GM12878 (cell line): ENCODE measurements at regions not wholly inside any gene's neighbourhood (a gene's known extent, or its start where the extent isn't known, plus 50 kb on each side); places are given as distances from the start of the nearest gene placed in this dataset.

Experiments used
- ATAC-seq: fragments of 200-7000 bp; cut with Tn5 transposase; 3 replicates; pipeline ENCODE4 v1.9.1; 2020; ENCODE audit warnings: mild to moderate bottlenecking, moderate library complexity
- BruUV-seq: library from RNA; stranded (reverse); fragments of 400-500 nt; replicated peaks from 2 replicates; lab custom pipeline; 2021; lab: Mats Ljungman, UMichigan
- CTCF ChIA-PET: fragments of 300-600 bp; sonication (Branson Sonifier 250); formaldehyde crosslinking; extraction: SDS; loops from one replicate; lab custom pipeline; 2021; ENCODE audit warnings: inconsistent platforms; lab: Yijun Ruan, JAX
- POLR2A ChIA-PET: fragments of 350-600 bp; formaldehyde crosslinking; extraction: SDS; loops from one replicate; lab custom pipeline; 2021; ENCODE audit warnings: inconsistent platforms; lab: Charles Lee
- RAD21 ChIA-PET: fragments of 300-600 bp; sonication (Branson Sonifier 250); formaldehyde crosslinking; loops from one replicate; lab custom pipeline; 2023; ENCODE audit warnings: antibody characterized with exemption; ENCODE audit not compliant: unreplicated experiment; lab: Charles Lee
- SMC1A ChIA-PET: fragments of 300-600 bp; sonication (Branson Sonifier 250); formaldehyde crosslinking; loops from one replicate; lab custom pipeline; 2023; ENCODE audit not compliant: unreplicated experiment, uncharacterized antibody; lab: Charles Lee
- DNase-seq: peaks from one replicate; pipeline ENCODE4 v3.0.0-alpha.2; 2011; ENCODE audit warnings: low read depth, low spot score
- FAIRE-seq: peaks from 3 replicates; lab custom pipeline; 2011; peaks lifted over from hg19 to GRCh38; lab: Jason Lieb, UNC
- H2AFZ ChIP-seq: 2 replicates; pipeline ENCODE4 v1.6.0; 2011; ENCODE audit warnings: low read depth, low read length, control low read depth; ENCODE audit not compliant: control insufficient read depth
- H3K27ac ChIP-seq: 2 replicates; pipeline ENCODE4 v1.5.1; 2011; ENCODE audit warnings: control low read depth; ENCODE audit not compliant: control insufficient read depth, insufficient read depth
- H3K27me3 ChIP-seq, 2 experiments: replicated peaks in 1 of 2; 2 replicates each; pipeline versions ENCODE4 v1.6.0 to v1.6.1; 2011; ENCODE audit warnings: low read length in 1 of 2; ENCODE audit not compliant: control insufficient read depth in 2 of 2, insufficient read depth in 2 of 2
- H3K36me3 ChIP-seq, 2 experiments: 2 replicates each; pipeline ENCODE4 v1.5.1; 2011; ENCODE audit warnings: low read length in 1 of 2; ENCODE audit not compliant: control insufficient read depth in 2 of 2, insufficient read depth in 2 of 2
- H3K4me1 ChIP-seq: 2 replicates; pipeline ENCODE4 v1.6.1; 2011; ENCODE audit warnings: mild to moderate bottlenecking, low read length, moderate library complexity, mixed read lengths; ENCODE audit not compliant: control insufficient read depth, insufficient read depth
- H3K4me2 ChIP-seq: 2 replicates; pipeline ENCODE4 v1.6.0; 2011; ENCODE audit warnings: control low read depth; ENCODE audit not compliant: control insufficient read depth, insufficient read depth
- H3K4me3 ChIP-seq: fragments of 200-600 bp; sonication (generic); 2 replicates; pipeline ENCODE4 v1.5.1; 2016
- H3K79me2 ChIP-seq: 2 replicates; pipeline ENCODE4 v1.6.0; 2011; ENCODE audit warnings: low read length; ENCODE audit not compliant: control insufficient read depth, insufficient read depth
- H3K9ac ChIP-seq: 2 replicates; pipeline ENCODE4 v1.8.0; 2011; ENCODE audit warnings: low read length, control low read depth, mixed read lengths; ENCODE audit not compliant: control insufficient read depth, insufficient read depth
- H3K9me3 ChIP-seq: replicated peaks from 3 replicates; pipeline ENCODE4 v1.5.1; 2011; ENCODE audit warnings: mild to moderate bottlenecking, low read length; ENCODE audit not compliant: control insufficient read depth, insufficient read depth
- H4K20me1 ChIP-seq: 2 replicates; pipeline ENCODE4 v1.6.0; 2011; ENCODE audit not compliant: control insufficient read depth, insufficient read depth
- KDM1A ChIP-seq: fragments of 200-600 bp; sonication (generic); IDR thresholded peaks from 2 replicates; pipeline ENCODE4 v1.6.1; 2016; ENCODE audit warnings: borderline replicate concordance
- PAX8 ChIP-seq: fragments of 450-650 bp; IDR thresholded peaks from 2 replicates; pipeline ENCODE4 v1.6.1; 2017; ENCODE audit warnings: mild to moderate bottlenecking, moderate library complexity
- ZNF207 ChIP-seq: fragments of 450-650 bp; IDR thresholded peaks from 2 replicates; pipeline ENCODE4 v1.6.1; 2014; ENCODE audit warnings: antibody characterized with exemption, mild to moderate bottlenecking, borderline replicate concordance
- ZZZ3 ChIP-seq: IDR thresholded peaks from 2 replicates; pipeline ENCODE4 v1.6.1; 2011; ENCODE audit warnings: low read depth; ENCODE audit not compliant: control insufficient read depth, insufficient read length
- WGBS: methylation state at CpG from one replicate; pipeline ENCODE4 v1.1.6; 2016; ENCODE audit warnings: low lambda C conversion rate; ENCODE audit not compliant: insufficient replicate concordance, insufficient coverage; ENCODE audit errors: missing lambda C conversion rate; 5-methylcytosine and 5-hydroxymethylcytosine counted together
- in situ Hi-C: fragments of 300-500 bp; cut with MboI; formaldehyde crosslinking; loops from 9 replicates; pipeline ENCODE4 v1.14.3; 2018; ENCODE audit warnings: mixed read lengths
- intact Hi-C: fragments of 100-400 bp; cut with micrococcal nuclease; formaldehyde crosslinking; loops from one replicate; pipeline ENCODE4 v1.14.2; 2022; ENCODE audit not compliant: unreplicated experiment
- TF ChIP-seq, protein P1 (sequence below), 3 experiments: IDR thresholded peaks in 2 of 3; conservative IDR thresholded peaks in 1 of 3; 2 replicates each; pipeline ENCODE4 v1.5.1; 2011; ENCODE audit warnings: low read depth in 3 of 3, low read length in 3 of 3, mild to moderate bottlenecking in 3 of 3, control low read depth in 2 of 3, moderate library complexity in 2 of 3, inconsistent platforms in 1 of 3, mixed read lengths in 1 of 3; ENCODE audit not compliant: control insufficient read depth in 2 of 3, insufficient read depth in 1 of 3; ENCODE audit errors: extremely low read depth in 1 of 3
- TF ChIP-seq, protein P2 (sequence below): IDR thresholded peaks from 2 replicates; pipeline ENCODE4 v1.6.1; 2012; ENCODE audit warnings: low read length, inconsistent platforms

DNA sequence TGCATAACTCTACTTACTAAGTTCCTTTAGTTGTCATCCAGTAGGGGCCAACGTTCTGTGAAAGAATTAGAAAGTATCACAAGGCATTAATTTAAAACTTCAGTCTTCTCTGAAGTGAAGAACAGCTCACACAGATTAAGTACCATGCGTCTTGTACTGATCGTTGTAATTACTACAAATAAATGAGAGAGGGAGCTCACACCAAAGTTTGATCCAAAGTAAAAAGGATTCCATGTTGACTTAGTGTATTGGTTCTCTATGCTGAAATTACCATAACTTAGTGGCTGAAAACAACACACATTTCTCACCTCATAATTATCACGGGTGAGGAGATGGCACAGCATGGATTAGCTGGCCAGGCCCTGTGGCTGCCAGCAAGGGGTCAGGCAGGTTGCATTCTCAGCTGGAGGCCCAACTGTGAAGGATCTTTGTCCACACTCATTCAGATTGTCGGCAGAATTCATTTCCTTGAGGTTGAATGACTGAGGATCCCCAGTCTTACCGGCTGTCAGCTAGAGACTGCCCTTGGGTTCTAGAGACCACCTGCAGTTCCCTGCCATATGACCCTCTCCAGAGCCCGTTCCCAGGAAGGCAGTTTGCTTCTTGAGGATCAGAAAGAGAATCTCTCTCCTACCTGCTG is 169.1 kb downstream of the YTHDC2 start:
- H3K9me3 ChIP-seq = no peaks in the 10 kb centered on the region
- no peaks in the 10 kb centered on the region; a peak in 1 of 4 replicates for H3K27me3 ChIP-seq
- in situ Hi-C loops = loop anchor here (5.0 to 25.0 kb wide), 2 partner anchors 630 to 765 kb away; no protein-coding TSS in a partner anchor
- ATAC-seq = peak; percentile 72
- no peak for TF ChIP-seq KDM1A
- no peak for TF ChIP-seq PAX8
- TF ChIP-seq ZZZ3 = no peak
- TF ChIP-seq ZNF207 = no peak
- TF ChIP-seq, protein P1, sequence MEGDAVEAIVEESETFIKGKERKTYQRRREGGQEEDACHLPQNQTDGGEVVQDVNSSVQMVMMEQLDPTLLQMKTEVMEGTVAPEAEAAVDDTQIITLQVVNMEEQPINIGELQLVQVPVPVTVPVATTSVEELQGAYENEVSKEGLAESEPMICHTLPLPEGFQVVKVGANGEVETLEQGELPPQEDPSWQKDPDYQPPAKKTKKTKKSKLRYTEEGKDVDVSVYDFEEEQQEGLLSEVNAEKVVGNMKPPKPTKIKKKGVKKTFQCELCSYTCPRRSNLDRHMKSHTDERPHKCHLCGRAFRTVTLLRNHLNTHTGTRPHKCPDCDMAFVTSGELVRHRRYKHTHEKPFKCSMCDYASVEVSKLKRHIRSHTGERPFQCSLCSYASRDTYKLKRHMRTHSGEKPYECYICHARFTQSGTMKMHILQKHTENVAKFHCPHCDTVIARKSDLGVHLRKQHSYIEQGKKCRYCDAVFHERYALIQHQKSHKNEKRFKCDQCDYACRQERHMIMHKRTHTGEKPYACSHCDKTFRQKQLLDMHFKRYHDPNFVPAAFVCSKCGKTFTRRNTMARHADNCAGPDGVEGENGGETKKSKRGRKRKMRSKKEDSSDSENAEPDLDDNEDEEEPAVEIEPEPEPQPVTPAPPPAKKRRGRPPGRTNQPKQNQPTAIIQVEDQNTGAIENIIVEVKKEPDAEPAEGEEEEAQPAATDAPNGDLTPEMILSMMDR (IDR thresholded peaks at IDR 0.05 in 2 of 3, conservative IDR thresholded peaks at IDR 0.05 in 1 of 3; ENCODE audit: control insufficient read depth in 2 of 3, extremely low read depth in 1 of 3, insufficient read depth in 1 of 3, low read depth in 3 of 3, low read length in 3 of 3) = peak in 1 of 3 experiments; percentile 9; a peak in 2 of 6 replicates
- TF ChIP-seq, protein P2, sequence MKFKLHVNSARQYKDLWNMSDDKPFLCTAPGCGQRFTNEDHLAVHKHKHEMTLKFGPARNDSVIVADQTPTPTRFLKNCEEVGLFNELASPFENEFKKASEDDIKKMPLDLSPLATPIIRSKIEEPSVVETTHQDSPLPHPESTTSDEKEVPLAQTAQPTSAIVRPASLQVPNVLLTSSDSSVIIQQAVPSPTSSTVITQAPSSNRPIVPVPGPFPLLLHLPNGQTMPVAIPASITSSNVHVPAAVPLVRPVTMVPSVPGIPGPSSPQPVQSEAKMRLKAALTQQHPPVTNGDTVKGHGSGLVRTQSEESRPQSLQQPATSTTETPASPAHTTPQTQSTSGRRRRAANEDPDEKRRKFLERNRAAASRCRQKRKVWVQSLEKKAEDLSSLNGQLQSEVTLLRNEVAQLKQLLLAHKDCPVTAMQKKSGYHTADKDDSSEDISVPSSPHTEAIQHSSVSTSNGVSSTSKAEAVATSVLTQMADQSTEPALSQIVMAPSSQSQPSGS = no peak
- TF ChIP-seq, all 136 proteins: peak for 1
- FAIRE-seq (no peak), DNase-seq (no peak)
- no peaks in the 10 kb centered on the region for H3K79me2 ChIP-seq
- ChIA-PET RAD21 (interaction anchor here (1.3 to 1.7 kb wide), 2 partner anchors 673 to 1386 kb away, joined by 4 read pairs; no protein-coding TSS in a partner anchor), SMC1A (interaction anchor here (0.7 to 1.5 kb wide), 4 partner anchors 25 to 124 kb away, joined by 3 to 4 read pairs (median 3); no protein-coding TSS in a partner anchor), POLR2A (interaction anchor here (0.6 kb wide), 1 partner anchor 152 kb away, joined by 3 read pairs; no protein-coding TSS in a partner anchor), CTCF (interaction anchor here (0.6 to 5.7 kb wide), 5 partner anchors 337 to 774 kb away, joined by 3 to 42 read pairs (median 3); no protein-coding TSS in a partner anchor)
- H3K9ac ChIP-seq = no peak overlapping the region
- no peak overlapping the region for H3K27ac ChIP-seq
- BruUV-seq = no TSS peak
- WGBS = 38% methylated on average over 7 of the region's 7 CpGs
- no peaks in the 10 kb centered on the region for H3K36me3 ChIP-seq
- no peaks in the 10 kb centered on the region for H3K4me1 ChIP-seq
- no peaks in the 10 kb centered on the region for H4K20me1 ChIP-seq
- intact Hi-C loops = loop anchor here (10.0 kb wide), 1 partner anchor 402 kb away; no protein-coding TSS in a partner anchor
- H3K4me3 ChIP-seq = no peak overlapping the region
- H3K4me2 ChIP-seq = no peak overlapping the region
- no peak overlapping the region for H2AFZ ChIP-seq
